Endothelial cell of umbilical vein (primary cell): ENCODE measurements at regions not wholly inside any gene's neighbourhood (a gene's known extent, or its start where the extent isn't known, plus 50 kb on each side); places are given as distances from the start of the nearest gene placed in this dataset.
A peak's percentile ranks its signal among the peaks of the same experiment; 100 is the strongest.

ENCODE experiments used
- BruUV-seq: library from RNA; stranded (reverse); fragments of 400-500 nt; replicated peaks from 2 replicates; lab custom pipeline; 2021; lab: Mats Ljungman, UMichigan
- CTCF ChIA-PET: fragments of 300-600, 350-600 bp; sonication (Branson Sonifier 250); formaldehyde crosslinking; loops from one replicate; lab custom pipeline; 2021; ENCODE audit warnings: antibody characterized with exemption, inconsistent platforms; lab: Charles Lee
- POLR2A ChIA-PET: fragments of 300-600, 350-600 bp; sonication (Branson Sonifier 250); formaldehyde crosslinking; loops from one replicate; lab custom pipeline; 2021; ENCODE audit warnings: antibody characterized with exemption, inconsistent platforms; lab: Charles Lee
- DNase-seq: peaks from one replicate; pipeline ENCODE4 v3.0.0-alpha.2; 2011; ENCODE audit warnings: low read depth, low spot score
- FAIRE-seq: peaks from 2 replicates; lab custom pipeline; 2011; peaks lifted over from hg19 to GRCh38; lab: Jason Lieb, UNC
- H2AFZ ChIP-seq: 2 replicates; pipeline ENCODE4 v1.6.0; 2012; ENCODE audit warnings: low read depth, low read length, control low read depth, inconsistent platforms
- H3K27ac ChIP-seq: 2 replicates; pipeline ENCODE4 v1.5.1; 2011; ENCODE audit warnings: low read depth, mild to moderate bottlenecking, control low read depth, low read length, moderate library complexity; ENCODE audit not compliant: insufficient read depth
- H3K27me3 ChIP-seq, 2 experiments: 2 replicates each; pipeline versions ENCODE4 v1.6.0 to v1.6.1; 2011; ENCODE audit warnings: low read length in 2 of 2, mixed read lengths in 1 of 2; ENCODE audit not compliant: control insufficient read depth in 2 of 2, insufficient read depth in 2 of 2
- H3K36me3 ChIP-seq, 2 experiments: 2 replicates in 1 of 2; 3 replicates in 1 of 2; pipeline ENCODE4 v1.5.1; 2011; ENCODE audit warnings: low read length in 2 of 2, mild to moderate bottlenecking in 1 of 2, moderate library complexity in 1 of 2; ENCODE audit not compliant: control insufficient read depth in 2 of 2, insufficient read depth in 2 of 2; ENCODE audit errors: extremely low read depth in 1 of 2
- H3K4me1 ChIP-seq: 3 replicates; pipeline ENCODE4 v1.5.1; 2011; ENCODE audit warnings: mild to moderate bottlenecking, low read length; ENCODE audit not compliant: control insufficient read depth, insufficient read depth; ENCODE audit errors: extremely low read depth
- H3K4me2 ChIP-seq: 2 replicates; pipeline ENCODE4 v1.6.1; 2011; ENCODE audit warnings: low read length, control low read depth, mixed read lengths; ENCODE audit not compliant: insufficient read depth
- H3K4me3 ChIP-seq, 3 experiments: fragments of 200-600 bp in 1 of 3; sonication (generic), shearing (Covaris generic) in 1 of 3; replicated peaks in 1 of 3; 2 replicates each; pipeline ENCODE4 v1.5.1; 2011 to 2016; ENCODE audit warnings: control low read depth in 3 of 3, low read length in 3 of 3, mild to moderate bottlenecking in 2 of 3, inconsistent platforms in 1 of 3, low read depth in 1 of 3, moderate library complexity in 1 of 3; ENCODE audit not compliant: insufficient read depth in 1 of 3
- H3K79me2 ChIP-seq: 2 replicates; pipeline ENCODE4 v1.6.0; 2012; ENCODE audit warnings: low read length, inconsistent platforms; ENCODE audit not compliant: control insufficient read depth, insufficient read depth
- H3K9ac ChIP-seq: replicated peaks from 2 replicates; pipeline ENCODE3; 2011; ENCODE audit warnings: low read length, control low read depth; ENCODE audit not compliant: insufficient read depth; ENCODE audit errors: extremely low read depth
- H3K9me1 ChIP-seq: replicated peaks from 3 replicates; pipeline ENCODE4 v1.6.0; 2011; ENCODE audit warnings: mild to moderate bottlenecking, low read length; ENCODE audit not compliant: control insufficient read depth, insufficient read depth; ENCODE audit errors: extremely low read depth
- H3K9me3 ChIP-seq: replicated peaks from 2 replicates; pipeline ENCODE4 v1.5.1; 2012; ENCODE audit warnings: low read length, inconsistent platforms; ENCODE audit not compliant: control insufficient read depth, insufficient read depth
- H4K20me1 ChIP-seq: replicated peaks from 2 replicates; pipeline ENCODE3; 2011; ENCODE audit warnings: mild to moderate bottlenecking, low read length; ENCODE audit not compliant: control insufficient read depth, insufficient read depth; ENCODE audit errors: extremely low read depth
- CTCF ChIP-seq, 2 donors: IDR thresholded peaks; 1 replicate in 1 of 2; 2 replicates in 1 of 2; pipeline ENCODE4 v1.5.1; 2011; ENCODE audit warnings: low read length in 2 of 2, mild to moderate bottlenecking in 2 of 2, moderate library complexity in 2 of 2, control low read depth in 1 of 2, inconsistent platforms in 1 of 2, low read depth in 1 of 2; ENCODE audit not compliant: insufficient read depth in 1 of 2; ENCODE audit errors: extremely low read depth in 1 of 2
- EZH2 ChIP-seq: IDR thresholded peaks from 2 replicates; pipeline ENCODE4 v1.6.1; 2012; ENCODE audit warnings: borderline replicate concordance, low read depth, mild to moderate bottlenecking, moderate library complexity, low read length, inconsistent platforms; ENCODE audit not compliant: severe bottlenecking
- FOS ChIP-seq: IDR thresholded peaks from 2 replicates; pipeline ENCODE4 v1.6.1; 2011; ENCODE audit warnings: mild to moderate bottlenecking, low read length, moderate library complexity, borderline replicate concordance; ENCODE audit not compliant: insufficient read depth
- GATA2 ChIP-seq: IDR thresholded peaks from 2 replicates; pipeline ENCODE4 v1.7.0; 2011; ENCODE audit warnings: low read depth, mild to moderate bottlenecking, moderate library complexity, mixed read lengths, low read length; ENCODE audit not compliant: insufficient read length, insufficient read depth
- JUN ChIP-seq: IDR thresholded peaks from 2 replicates; pipeline ENCODE4 v1.6.1; 2011; ENCODE audit warnings: borderline replicate concordance, low read depth; ENCODE audit not compliant: insufficient read length, insufficient read depth
- MAX ChIP-seq: IDR thresholded peaks from 2 replicates; pipeline ENCODE4 v1.6.1; 2011; ENCODE audit not compliant: insufficient read depth, insufficient read length
- MYC ChIP-seq: IDR thresholded peaks from one replicate; pipeline ENCODE4 v1.6.1; 2011; ENCODE audit warnings: mild to moderate bottlenecking, low read depth, low read length
- POLR2A ChIP-seq: IDR thresholded peaks from 2 replicates; pipeline ENCODE4 v1.6.1; 2012; ENCODE audit warnings: low read depth, mild to moderate bottlenecking, control low read depth, low read length
- POLR2AphosphoS5 ChIP-seq: IDR thresholded peaks from 2 replicates; pipeline ENCODE4 v1.6.1; 2012; ENCODE audit warnings: low read depth, mild to moderate bottlenecking, control low read depth, low read length, moderate library complexity; ENCODE audit not compliant: insufficient read depth
- dilution Hi-C: fragments of 300-500 bp; cut with MboI; formaldehyde crosslinking; loops from one replicate; pipeline ENCODE4 v1.15.0; 2019; ENCODE audit warnings: low sequenced_read_pairs; ENCODE audit not compliant: extremely low pct_ligation_motif_present
- intact Hi-C: fragments of 100-400 bp; cut with micrococcal nuclease; formaldehyde crosslinking; loops from one replicate; pipeline ENCODE4 v1.10.0; 2022

- BruUV-seq: no TSS peak
- H3K27me3 ChIP-seq: no peaks in the 10 kb centered on the region
- CTCF ChIA-PET: no interaction called here
- H3K4me1 ChIP-seq: peaks cover 4% of the 10 kb centered on the region
- dilution Hi-C loops (no loop called here), intact Hi-C loops (no loop called here)
- no peak overlapping the region for H2AFZ ChIP-seq
- no peaks in the 10 kb centered on the region for H3K9me3 ChIP-seq
- H3K4me2 ChIP-seq: no peak overlapping the region
- no peak overlapping the region for H3K9ac ChIP-seq
- H4K20me1 ChIP-seq: no peaks in the 10 kb centered on the region
- TF ChIP-seq EZH2 (no peak), GATA2 (peak; percentile 21), FOS (peak; percentile 81)
- FAIRE-seq (no peak), DNase-seq (no peak)
- no peak overlapping the region for H3K27ac ChIP-seq
- H3K79me2 ChIP-seq: no peaks in the 10 kb centered on the region
- POLR2A ChIA-PET: no interaction called here
- H3K36me3 ChIP-seq: no peaks in the 10 kb centered on the region
- no peaks in the 10 kb centered on the region for H3K9me1 ChIP-seq
- no peak overlapping the region for H3K4me3 ChIP-seq
Measured at GRCh38 chr4:147351083-147351787, 129.7 kb upstream of the EDNRA start.

GRCh38 chr4:147354237-147354636 lies 126.7 kb upstream of the EDNRA start:
- no peaks in the 10 kb centered on the region for H4K20me1 ChIP-seq
- H3K79me2 ChIP-seq: no peaks in the 10 kb centered on the region
- ChIA-PET POLR2A (no interaction called here), CTCF (no interaction called here)
- H3K9me3 ChIP-seq: no peaks in the 10 kb centered on the region
- no peak overlapping the region for H3K27ac ChIP-seq
- no peaks in the 10 kb centered on the region for H3K9me1 ChIP-seq
- no peak overlapping the region for H3K4me3 ChIP-seq
- dilution Hi-C loops: no loop called here
- intact Hi-C loops: no loop called here
- TF ChIP-seq MAX: no peak
- no peak for TF ChIP-seq POLR2AphosphoS5
- no peak for TF ChIP-seq MYC
- TF ChIP-seq EZH2: no peak
- no peak for TF ChIP-seq POLR2A
- TF ChIP-seq JUN: no peak
- TF ChIP-seq GATA2: no peak
- no peak for TF ChIP-seq CTCF (IDR thresholded peaks at IDR 0.05; ENCODE audit: extremely low read depth in 1 of 2, insufficient read depth in 1 of 2, low read depth in 1 of 2, low read length in 2 of 2)
- TF ChIP-seq FOS: no peak
- no peak for FAIRE-seq
- H3K4me2 ChIP-seq: no peak overlapping the region
- no peak for DNase-seq
- H3K27me3 ChIP-seq: no peaks in the 10 kb centered on the region
- peaks cover 4% of the 10 kb centered on the region for H3K4me1 ChIP-seq
- H3K36me3 ChIP-seq: no peaks in the 10 kb centered on the region
- H3K9ac ChIP-seq: no peak overlapping the region
- no peak overlapping the region for H2AFZ ChIP-seq
- BruUV-seq: no TSS peak
